PC-9 (cell line): ENCODE measurements at regions not wholly inside any gene's neighbourhood (a gene's known extent, or its start where the extent isn't known, plus 50 kb on each side); places are given as distances from the start of the nearest gene placed in this dataset.
"Not testable (repeated sequence)": the region's sequence is repeated elsewhere in the genome, so short reads cannot be mapped to it uniquely, and the experiment has no call there.

Experiments used
- BruUV-seq: library from RNA; stranded (reverse); fragments of 400-500 nt; replicated peaks from 2 replicates; lab custom pipeline; 2021; lab: Mats Ljungman, UMichigan
- CTCF ChIA-PET: fragments of 300-600 bp; sonication (Branson Sonifier 250); formaldehyde crosslinking; loops from one replicate; lab custom pipeline; 2022; ENCODE audit warnings: antibody characterized with exemption; lab: Charles Lee
- POLR2A ChIA-PET: fragments of 300-600 bp; sonication (Branson Sonifier 250); formaldehyde crosslinking; loops from one replicate; lab custom pipeline; 2022; ENCODE audit warnings: antibody characterized with exemption; ENCODE audit not compliant: unreplicated experiment; lab: Charles Lee
- DNase-seq, 2 experiments: peaks; one replicate each; pipeline versions ENCODE4 v3.0.0 to v3.0.0-alpha.2; 2015 to 2022; ENCODE audit warnings: mixed read lengths in 1 of 2
- H2AFZ ChIP-seq: fragments of 200-600 bp; sonication (generic); 2 replicates; pipeline ENCODE4 v1.8.1; 2017; ENCODE audit warnings: antibody characterized with exemption
- H3F3A ChIP-seq: fragments of 200-600 bp; sonication (generic); 2 replicates; pipeline ENCODE4 v1.8.1; 2017; ENCODE audit warnings: antibody characterized with exemption, mild to moderate bottlenecking, low read depth; ENCODE audit not compliant: insufficient read depth
- H3K27ac ChIP-seq: fragments of 200-600 bp; sonication (generic); 2 replicates; pipeline ENCODE4 v1.6.1; 2016; ENCODE audit warnings: mixed run types
- H3K27me3 ChIP-seq: fragments of 200-600 bp; sonication (generic); 2 replicates; pipeline ENCODE4 v1.6.1; 2016; ENCODE audit warnings: low read depth, mixed run types; ENCODE audit not compliant: insufficient read depth
- H3K36me3 ChIP-seq: fragments of 200-600 bp; sonication (generic); 2 replicates; pipeline ENCODE4 v1.6.1; 2016; ENCODE audit warnings: low read depth, mixed run types
- H3K4me1 ChIP-seq: fragments of 200-600 bp; sonication (generic); replicated peaks from 2 replicates; pipeline ENCODE4 v1.6.1; 2016; ENCODE audit warnings: mixed run types; ENCODE audit not compliant: insufficient read depth
- H3K4me2 ChIP-seq: fragments of 200-600 bp; sonication (generic); 2 replicates; pipeline ENCODE4 v1.6.1; 2017; ENCODE audit warnings: mixed run types
- H3K4me3 ChIP-seq: fragments of 200-600 bp; sonication (generic); 2 replicates; pipeline ENCODE4 v1.6.1; 2016; ENCODE audit warnings: mixed run types
- H3K79me2 ChIP-seq: fragments of 200-600 bp; sonication (generic); 2 replicates; pipeline ENCODE4 v1.6.1; 2017; ENCODE audit warnings: low read depth, mixed run types
- H3K9me2 ChIP-seq: fragments of 200-600 bp; sonication (generic); 2 replicates; pipeline ENCODE4 v1.8.1; 2017; ENCODE audit warnings: mild to moderate bottlenecking; ENCODE audit not compliant: insufficient read depth
- H3K9me3 ChIP-seq: fragments of 200-600 bp; sonication (generic); 2 replicates; pipeline ENCODE4 v1.8.1; 2016; ENCODE audit warnings: low read depth; ENCODE audit not compliant: insufficient read depth
- H4K20me1 ChIP-seq: fragments of 200-600 bp; sonication (generic); 2 replicates; pipeline ENCODE4 v1.8.1; 2017; ENCODE audit not compliant: insufficient read depth
- EZH2 ChIP-seq: fragments of 200-600 bp; sonication (generic); IDR thresholded peaks from 2 replicates; pipeline ENCODE4 v1.8.0; 2017; ENCODE audit warnings: antibody characterized with exemption, low read depth
- intact Hi-C: fragments of 100-400 bp; cut with micrococcal nuclease; formaldehyde crosslinking; loops from one replicate; pipeline ENCODE4 v1.10.0; 2022; ENCODE audit not compliant: unreplicated experiment
- TF ChIP-seq, protein P1 (sequence below): fragments of 200-600 bp; sonication (generic); conservative IDR thresholded peaks from 2 replicates; pipeline ENCODE4 v1.6.1; 2017; ENCODE audit warnings: mixed run types, antibody characterized with exemption, mild to moderate bottlenecking, moderate library complexity

DNA sequence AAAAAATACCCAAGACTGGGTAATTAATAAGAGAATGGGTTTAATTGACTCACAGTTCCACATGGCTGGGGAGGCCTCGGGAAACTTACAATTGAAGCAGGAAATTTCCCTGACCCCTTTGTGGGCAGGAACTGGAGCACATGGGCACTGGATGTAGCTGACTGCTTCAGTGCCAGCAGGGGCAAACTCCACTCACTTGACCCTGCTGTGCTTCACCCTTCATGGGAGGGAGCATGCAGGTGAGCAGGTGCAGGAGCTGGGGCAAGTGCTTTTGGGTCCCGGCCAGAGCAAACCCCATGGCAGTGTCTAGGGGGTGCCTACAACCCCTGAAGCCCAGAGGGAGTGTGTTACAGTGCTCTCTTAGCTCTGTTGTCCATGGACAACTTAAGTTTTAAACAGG lies 132.6 kb downstream of the AKR1D1 start:
- H3K4me1 ChIP-seq, result no peaks in the 10 kb centered on the region
- TF ChIP-seq EZH2, result no peak
- TF ChIP-seq, protein P1, sequence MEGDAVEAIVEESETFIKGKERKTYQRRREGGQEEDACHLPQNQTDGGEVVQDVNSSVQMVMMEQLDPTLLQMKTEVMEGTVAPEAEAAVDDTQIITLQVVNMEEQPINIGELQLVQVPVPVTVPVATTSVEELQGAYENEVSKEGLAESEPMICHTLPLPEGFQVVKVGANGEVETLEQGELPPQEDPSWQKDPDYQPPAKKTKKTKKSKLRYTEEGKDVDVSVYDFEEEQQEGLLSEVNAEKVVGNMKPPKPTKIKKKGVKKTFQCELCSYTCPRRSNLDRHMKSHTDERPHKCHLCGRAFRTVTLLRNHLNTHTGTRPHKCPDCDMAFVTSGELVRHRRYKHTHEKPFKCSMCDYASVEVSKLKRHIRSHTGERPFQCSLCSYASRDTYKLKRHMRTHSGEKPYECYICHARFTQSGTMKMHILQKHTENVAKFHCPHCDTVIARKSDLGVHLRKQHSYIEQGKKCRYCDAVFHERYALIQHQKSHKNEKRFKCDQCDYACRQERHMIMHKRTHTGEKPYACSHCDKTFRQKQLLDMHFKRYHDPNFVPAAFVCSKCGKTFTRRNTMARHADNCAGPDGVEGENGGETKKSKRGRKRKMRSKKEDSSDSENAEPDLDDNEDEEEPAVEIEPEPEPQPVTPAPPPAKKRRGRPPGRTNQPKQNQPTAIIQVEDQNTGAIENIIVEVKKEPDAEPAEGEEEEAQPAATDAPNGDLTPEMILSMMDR, result no peak
- no peak overlapping the region for H2AFZ ChIP-seq
- H3K9me3 ChIP-seq, result 0 out of 2 replicates have a peak, but pooled peaks cover 3% of the 10 kb centered on the region
- no peak for DNase-seq
- intact Hi-C loops, result no loop called here
- H3K79me2 ChIP-seq, result no peaks in the 10 kb centered on the region
- ChIA-PET CTCF (no interaction called here), POLR2A (no interaction called here)
- no peak overlapping the region for H3K4me3 ChIP-seq
- no peaks in the 10 kb centered on the region for H3K9me2 ChIP-seq
- BruUV-seq, result no TSS peak
- H3K36me3 ChIP-seq, result no peaks in the 10 kb centered on the region
- H3K27me3 ChIP-seq, result no peaks in the 10 kb centered on the region
- H4K20me1 ChIP-seq, result no peaks in the 10 kb centered on the region
- H3K27ac ChIP-seq, result no peak overlapping the region
- no peaks in the 10 kb centered on the region for H3F3A ChIP-seq
- no peak overlapping the region for H3K4me2 ChIP-seq

DNA sequence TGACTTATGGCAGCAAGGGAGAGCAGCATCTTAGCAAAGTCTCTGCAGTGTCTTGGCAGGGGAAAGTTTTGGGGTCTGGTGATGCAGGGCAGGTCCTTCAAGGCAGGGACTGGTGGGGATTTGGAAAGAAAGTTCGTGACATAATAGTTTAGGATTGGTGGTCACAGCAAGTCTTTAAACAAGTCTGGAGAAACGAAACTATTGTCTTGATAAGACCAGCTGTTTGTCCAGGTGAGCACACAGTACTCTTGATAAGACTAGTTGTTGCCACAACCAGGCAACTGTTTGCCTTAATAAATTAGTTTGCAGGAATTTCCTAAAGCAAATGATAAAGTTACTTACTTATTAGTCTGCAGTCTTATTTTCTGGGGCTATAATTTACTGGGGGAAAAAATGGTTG lies 136.1 kb downstream of the AKR1D1 start:
- Histone ChIP-seq H3K4me2 (no peak overlapping the region), H3K27ac (no peak overlapping the region), H3K4me3 (no peak overlapping the region), H3K36me3 (no peaks in the 10 kb centered on the region), H3F3A (no peaks in the 10 kb centered on the region), H4K20me1 (no peaks in the 10 kb centered on the region), H3K79me2 (no peaks in the 10 kb centered on the region), H3K9me2 (no peaks in the 10 kb centered on the region), H2AFZ (no peak overlapping the region), H3K9me3 (0 out of 2 replicates have a peak, but pooled peaks cover 3% of the 10 kb centered on the region), H3K4me1 (no peaks in the 10 kb centered on the region), H3K27me3 (no peaks in the 10 kb centered on the region)
- CTCF ChIA-PET, result no interaction called here
- no peak for DNase-seq
- POLR2A ChIA-PET, result no interaction called here
- no peak for TF ChIP-seq EZH2
- intact Hi-C loops, result no loop called here
- BruUV-seq, result no TSS peak

DNA sequence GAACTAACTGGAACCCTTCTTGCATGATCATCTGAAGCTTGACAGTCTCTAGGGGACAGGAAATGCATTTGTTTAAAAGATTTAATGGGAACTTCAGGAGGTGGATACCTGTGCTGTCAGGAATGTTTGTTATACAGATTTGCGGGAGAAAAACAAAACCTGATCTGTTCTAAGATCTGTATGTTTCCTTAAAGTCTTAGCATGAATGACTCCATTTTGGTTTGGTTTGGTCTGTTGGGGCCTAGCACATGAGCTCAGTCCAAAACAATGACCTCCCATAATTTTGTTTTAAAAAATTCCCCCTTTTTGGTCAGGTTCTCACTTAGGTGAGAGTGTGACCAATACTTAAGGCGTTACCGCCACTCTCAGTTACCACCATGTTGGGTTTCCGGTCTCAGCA lies 138.7 kb downstream of the AKR1D1 start:
- Histone ChIP-seq H3K9me3 (0 out of 2 replicates have a peak, but pooled peaks cover 6% of the 10 kb centered on the region), H3K4me2 (no peak overlapping the region), H3K27ac (no peak overlapping the region), H3K4me3 (no peak overlapping the region), H2AFZ (no peak overlapping the region), H3K27me3 (no peaks in the 10 kb centered on the region), H3K36me3 (no peaks in the 10 kb centered on the region), H3F3A (no peaks in the 10 kb centered on the region), H3K79me2 (no peaks in the 10 kb centered on the region), H3K9me2 (no peaks in the 10 kb centered on the region), H4K20me1 (no peaks in the 10 kb centered on the region), H3K4me1 (no peaks in the 10 kb centered on the region)
- BruUV-seq, result no TSS peak
- DNase-seq, result no peak
- POLR2A ChIA-PET, result no interaction called here
- intact Hi-C loops, result no loop called here
- CTCF ChIA-PET, result interaction anchor here (0.7 kb wide), 1 partner anchor 527 kb away, joined by 3 read pairs; no protein-coding TSS in a partner anchor
- TF ChIP-seq EZH2, result no peak
- TF ChIP-seq, protein P1, result no peak

DNA sequence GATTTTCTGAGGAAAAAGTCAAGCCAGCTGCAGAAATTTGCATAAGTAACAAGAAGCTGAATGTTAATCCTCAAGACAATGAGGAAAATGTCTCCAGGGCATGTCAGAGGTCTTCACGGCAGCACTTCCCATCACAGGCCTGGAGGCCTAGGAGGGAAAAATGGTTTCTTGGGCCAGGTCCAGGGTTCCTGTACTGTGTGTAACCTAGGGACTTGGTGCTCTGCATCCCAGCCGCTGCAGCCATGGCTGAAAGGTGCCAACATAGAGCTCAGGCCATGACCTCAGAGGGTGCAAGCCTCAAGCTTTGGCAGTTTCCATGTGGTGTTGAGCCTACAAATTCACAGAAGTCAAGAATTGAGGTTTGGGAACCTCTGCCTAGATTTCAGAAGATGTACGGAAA lies 144.1 kb downstream of the AKR1D1 start:
- H3K4me2 ChIP-seq, H3K4me1 ChIP-seq, DNase-seq, H3K36me3 ChIP-seq, H3K4me3 ChIP-seq, POLR2A ChIA-PET, H3K27me3 ChIP-seq, intact Hi-C loops, H2AFZ ChIP-seq, CTCF ChIA-PET, H4K20me1 ChIP-seq, H3F3A ChIP-seq, H3K27ac ChIP-seq, H3K9me2 ChIP-seq, H3K9me3 ChIP-seq, BruUV-seq, H3K79me2 ChIP-seq: not testable (repeated sequence)

DNA sequence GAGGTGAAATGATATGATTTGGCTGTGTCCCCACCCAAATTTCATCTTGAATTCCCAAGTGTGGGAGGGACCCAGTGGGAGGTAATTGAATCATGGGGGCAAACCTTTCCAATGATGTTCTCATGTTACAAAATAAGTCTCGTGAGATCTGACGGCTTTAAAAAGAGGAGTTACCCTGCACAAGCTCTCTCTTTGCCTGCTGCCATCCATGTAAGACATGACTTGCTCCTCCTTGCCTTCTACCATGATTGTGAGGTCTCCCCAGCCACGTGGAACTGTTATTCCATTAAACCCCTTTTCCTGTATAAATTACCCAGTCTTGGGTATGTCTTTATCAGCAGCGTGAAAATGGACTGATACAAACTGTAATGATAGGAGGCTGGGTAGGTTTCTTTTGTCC lies 145.1 kb downstream of the AKR1D1 start:
- DNase-seq, H3K36me3 ChIP-seq, H3F3A ChIP-seq, H3K4me3 ChIP-seq, H3K4me1 ChIP-seq, H3K9me2 ChIP-seq, H3K27me3 ChIP-seq, POLR2A ChIA-PET, H4K20me1 ChIP-seq, intact Hi-C loops, H3K9me3 ChIP-seq, CTCF ChIA-PET, H3K4me2 ChIP-seq, H3K79me2 ChIP-seq, H3K27ac ChIP-seq, H2AFZ ChIP-seq, BruUV-seq: not testable (repeated sequence)
